Keratinocyte (primary cell): ENCODE measurements at regions not wholly inside any gene's neighbourhood (a gene's known extent, or its start where the extent isn't known, plus 50 kb on each side); places are given as distances from the start of the nearest gene placed in this dataset.

Experiments used
- CTCF ChIP-seq, 3 experiments: IDR thresholded peaks in 1 of 3; conservative IDR thresholded peaks in 1 of 3; optimal IDR thresholded peaks in 1 of 3; 2 replicates in 2 of 3; 3 replicates in 1 of 3; pipeline versions ENCODE3 to v1.5.1; 2011; ENCODE audit warnings: low read length in 3 of 3, mild to moderate bottlenecking in 3 of 3, moderate library complexity in 2 of 3, control low read depth in 1 of 3, inconsistent platforms in 1 of 3; ENCODE audit not compliant: insufficient read depth in 2 of 3; ENCODE audit errors: extremely low read depth in 1 of 3
- EZH2 ChIP-seq: IDR thresholded peaks from one replicate; pipeline ENCODE4 v1.6.1; 2012; ENCODE audit warnings: inconsistent platforms, mild to moderate bottlenecking, low read length, moderate library complexity

- TF ChIP-seq CTCF (optimal IDR thresholded peaks at IDR 0.05 in 1 of 3, IDR thresholded peaks at IDR 0.05 in 1 of 3, conservative IDR thresholded peaks at IDR 0.05 in 1 of 3; ENCODE audit: extremely low read depth in 1 of 3, insufficient read depth in 2 of 3, low read length in 3 of 3) (no peak), EZH2 (no peak)
Observed at GRCh38 chr10:113259576-113260226, 293.2 kb upstream of the HABP2 start.
